GM18505 (cell line): ENCODE measurements at regions not wholly inside any gene's neighbourhood (a gene's known extent, or its start where the extent isn't known, plus 50 kb on each side); places are given as distances from the start of the nearest gene placed in this dataset.

Source experiments
- ATAC-seq: cut with Tn5 transposase; IDR thresholded peaks from one replicate; pipeline ENCODE4 v1.9.1; 2021; ENCODE audit not compliant: unreplicated experiment
- POLR2A ChIP-seq: IDR thresholded peaks from 4 replicates; pipeline ENCODE4 v1.6.1; 2011; ENCODE audit warnings: borderline replicate concordance; ENCODE audit not compliant: insufficient read depth, insufficient read length; ENCODE audit errors: extremely low read depth

DNA sequence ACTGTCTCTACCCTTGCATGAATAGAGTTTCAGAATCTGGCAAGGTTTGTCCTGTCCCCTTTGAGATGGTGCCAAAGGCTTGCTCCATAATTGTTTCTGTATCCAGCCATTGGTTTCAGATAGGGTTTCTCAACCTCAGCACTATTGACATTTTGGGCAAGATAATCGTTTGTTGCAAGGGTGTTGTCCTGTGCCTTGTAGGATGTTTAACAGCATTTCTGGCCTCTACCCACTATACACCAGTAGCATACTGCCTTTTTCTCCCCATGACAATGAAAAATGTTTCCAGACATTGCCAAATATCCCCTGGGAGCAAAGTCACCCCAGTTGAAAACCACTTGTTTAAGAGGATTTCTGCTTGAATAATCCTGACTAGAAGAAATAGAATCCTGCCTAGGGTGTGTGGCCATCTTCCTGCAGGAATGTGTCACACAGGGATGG, 126.8 kb downstream of the CDC42EP3 start:
- no peak for TF ChIP-seq POLR2A
- ATAC-seq: no peak

- peak; percentile 47 for ATAC-seq
- TF ChIP-seq POLR2A: no peak
These were observed 121.8 kb downstream of the CDC42EP3 start for GRCh38 chr2:37549598-37549997.

GRCh38 chr2:37550190-37550589, 121.3 kb downstream of the CDC42EP3 start:
- no peak for TF ChIP-seq POLR2A
- peak; percentile 36 for ATAC-seq

DNA sequence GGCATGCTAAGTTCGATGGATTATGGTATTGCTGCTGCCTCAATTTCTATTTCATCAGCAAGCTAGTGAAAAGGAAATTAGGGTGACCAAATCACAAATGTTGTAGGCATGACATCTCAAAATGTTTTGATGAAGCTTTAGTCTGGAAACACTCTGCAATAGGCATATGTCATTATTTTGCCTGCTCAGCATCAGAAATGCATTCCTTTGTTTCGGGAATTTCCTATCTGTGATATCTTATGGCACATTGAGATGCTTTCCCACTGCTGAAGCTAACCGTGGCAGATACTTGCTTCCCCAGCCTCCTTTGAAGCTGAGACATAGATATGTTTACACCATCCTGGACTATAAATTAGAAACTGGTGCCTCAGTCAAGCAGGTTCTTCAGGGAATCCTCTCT, 119.7 kb downstream of the CDC42EP3 start:
- TF ChIP-seq POLR2A: no peak
- no peak for ATAC-seq

DNA sequence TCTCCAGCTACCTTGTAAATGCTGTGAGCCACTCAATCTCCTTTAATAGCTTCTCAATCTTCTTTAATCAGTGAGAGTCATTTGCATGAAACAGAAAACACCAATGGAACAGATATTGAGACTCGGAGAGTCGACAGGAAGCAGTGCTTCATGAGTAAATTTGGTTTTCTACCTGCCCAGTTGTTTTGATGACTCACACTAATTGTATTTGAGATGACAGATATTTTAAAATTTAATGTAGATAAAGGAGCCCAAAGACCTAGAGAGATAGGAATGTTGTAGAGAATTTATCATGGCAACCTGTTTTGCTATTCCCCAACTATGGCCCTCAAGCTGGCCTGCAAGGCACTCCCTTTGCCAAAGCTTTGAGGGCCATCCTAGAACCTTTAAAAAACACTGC, 119.1 kb downstream of the CDC42EP3 start:
- no peak for TF ChIP-seq POLR2A

GRCh38 chr2:37553411-37554154, 117.9 kb downstream of the CDC42EP3 start:
- ATAC-seq: no peak

More for the DNA sequence above, 119.1 kb downstream of the CDC42EP3 start:
- no peak for ATAC-seq

DNA sequence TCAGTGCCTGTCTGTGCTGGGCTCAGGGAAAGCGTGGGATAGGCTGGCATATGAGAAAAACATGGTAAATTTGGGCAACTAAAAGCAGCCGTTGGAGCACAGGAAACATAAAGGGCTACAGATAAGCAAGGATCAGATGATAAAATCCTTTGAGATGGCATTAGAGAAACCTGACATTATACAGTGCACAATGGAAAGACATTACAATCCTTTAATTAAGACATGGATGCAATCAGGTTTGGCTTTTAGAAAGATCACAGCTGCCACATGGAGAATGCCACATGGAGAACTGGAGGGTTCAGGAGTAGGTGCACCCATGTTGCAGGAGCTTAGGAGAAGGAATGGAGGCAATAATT, 117.3 kb downstream of the CDC42EP3 start:
- TF ChIP-seq POLR2A: no peak
- no peak for ATAC-seq

More at GRCh38 chr2:37553411-37554154, 117.9 kb downstream of the CDC42EP3 start:
- no peak for TF ChIP-seq POLR2A

DNA sequence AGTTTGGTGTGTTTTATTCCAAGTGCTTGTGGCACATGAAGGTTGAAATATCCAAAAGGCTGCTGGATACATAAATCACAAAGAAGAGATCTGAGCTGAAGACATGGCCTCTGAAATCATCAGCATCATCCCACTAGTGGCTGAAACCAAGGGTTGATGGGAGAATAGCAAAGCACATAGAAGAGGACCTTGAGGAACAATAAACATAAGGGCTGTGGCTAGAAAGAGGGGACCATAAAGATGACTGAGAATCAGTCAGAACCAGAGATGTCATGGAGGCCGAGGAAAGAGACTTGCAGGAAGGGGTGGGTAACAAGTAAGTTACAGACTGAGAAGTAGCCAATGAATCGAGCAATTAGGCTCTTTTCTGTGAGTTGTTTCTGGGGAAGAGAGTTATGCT, 116.8 kb downstream of the CDC42EP3 start:
- TF ChIP-seq POLR2A: no peak
- no peak for ATAC-seq

GRCh38 chr2:37555457-37555856, 116.0 kb downstream of the CDC42EP3 start:
- ATAC-seq: peak; percentile 44
- TF ChIP-seq POLR2A: no peak

DNA sequence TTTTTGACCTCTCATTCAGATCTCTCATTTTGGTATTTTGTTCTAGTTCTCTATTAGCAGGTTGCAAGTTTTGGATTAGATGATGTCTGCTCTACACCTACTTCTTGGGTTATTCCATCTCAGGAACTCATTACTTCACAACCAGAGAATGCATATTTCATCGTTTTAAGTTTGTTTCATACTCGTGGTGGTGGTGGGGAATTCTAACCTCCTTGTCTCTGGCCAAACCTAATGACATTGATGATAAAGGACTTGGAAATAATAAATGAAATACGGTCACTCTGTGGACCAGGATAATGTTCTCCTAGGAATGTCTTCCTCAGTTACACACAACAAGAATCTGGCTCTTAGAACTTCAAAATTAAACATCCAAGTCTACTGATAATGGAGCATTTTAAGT, 115.2 kb downstream of the CDC42EP3 start:
- no peak for ATAC-seq
- TF ChIP-seq POLR2A: no peak

GRCh38 chr2:37558623-37559022, 112.8 kb downstream of the CDC42EP3 start:
- ATAC-seq: peak; percentile 60
- no peak for TF ChIP-seq POLR2A

DNA sequence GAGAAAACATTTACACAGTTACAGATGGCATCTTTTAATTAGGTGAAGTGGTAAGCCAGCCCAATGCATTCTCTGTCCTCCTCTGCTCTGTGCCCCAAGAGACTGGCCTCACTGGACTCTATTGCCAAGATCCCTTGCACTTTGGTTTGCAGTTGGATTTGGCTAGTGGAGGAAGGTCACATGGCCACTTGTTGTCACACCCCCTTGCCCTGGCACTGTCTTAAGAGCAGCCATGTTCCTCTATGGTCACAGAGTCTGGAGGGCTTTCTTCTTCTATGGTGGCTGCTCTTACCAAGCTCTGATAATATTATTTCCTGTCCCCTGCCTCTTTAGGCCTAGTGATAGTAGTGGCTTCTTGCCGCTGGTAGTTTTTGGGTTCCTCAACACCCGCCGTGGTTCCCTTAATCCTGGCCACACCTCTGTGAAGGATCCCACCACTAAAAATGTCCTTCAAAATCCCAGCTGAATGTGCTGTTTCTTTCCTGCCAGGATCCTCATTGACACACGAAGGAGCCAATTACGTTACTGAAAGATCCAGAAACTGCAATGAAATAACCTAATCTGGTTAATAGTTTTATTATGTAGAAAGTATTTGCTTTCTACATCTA, 111.1 kb downstream of the CDC42EP3 start:
- no peak for ATAC-seq
- TF ChIP-seq POLR2A: no peak

GRCh38 chr2:37560863-37561614, 110.4 kb downstream of the CDC42EP3 start:
- TF ChIP-seq POLR2A: no peak
- no peak for ATAC-seq
